Stimulated activated CD4-positive, alpha-beta T cell treated with anti-CD3 and anti-CD28 coated beads, Interleukin-4, amount 100 ng/mL, for 4 hours (primary cell): ENCODE measurements at regions not wholly inside any gene's neighbourhood (a gene's known extent, or its start where the extent isn't known, plus 50 kb on each side); places are given as distances from the start of the nearest gene placed in this dataset.
"Not testable (repeated sequence)": the region's sequence is repeated elsewhere in the genome, so short reads cannot be mapped to it uniquely, and the experiment has no call there.

ENCODE experiments used
- DNase-seq, 2 experiments: peaks; one replicate each; pipeline ENCODE4 v3.0.0-alpha.2; 2020

DNA sequence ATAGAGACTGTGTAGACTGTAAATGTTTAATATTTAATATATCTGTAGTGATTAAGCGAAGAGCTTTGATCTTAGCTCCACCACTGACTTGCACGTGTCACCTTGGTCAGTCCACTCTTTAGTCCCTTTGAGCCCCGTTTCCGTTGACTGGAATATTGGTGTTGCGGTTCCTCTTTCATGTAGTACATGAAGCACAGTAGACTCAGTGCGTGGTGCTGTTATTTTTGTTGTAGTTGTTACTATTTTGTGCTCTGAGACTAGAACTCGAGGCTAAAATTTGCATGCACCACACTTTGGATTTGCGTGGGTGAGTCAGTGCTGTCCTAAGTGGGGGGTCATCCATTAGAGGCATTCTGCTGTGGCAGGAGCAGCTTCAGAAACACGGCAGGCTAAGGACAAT lies 291.4 kb downstream of the QKI start:
- no peak for DNase-seq

- no peak for DNase-seq
Observed at GRCh38 chr6:163702736-163703135, 288.2 kb downstream of the QKI start.

DNA sequence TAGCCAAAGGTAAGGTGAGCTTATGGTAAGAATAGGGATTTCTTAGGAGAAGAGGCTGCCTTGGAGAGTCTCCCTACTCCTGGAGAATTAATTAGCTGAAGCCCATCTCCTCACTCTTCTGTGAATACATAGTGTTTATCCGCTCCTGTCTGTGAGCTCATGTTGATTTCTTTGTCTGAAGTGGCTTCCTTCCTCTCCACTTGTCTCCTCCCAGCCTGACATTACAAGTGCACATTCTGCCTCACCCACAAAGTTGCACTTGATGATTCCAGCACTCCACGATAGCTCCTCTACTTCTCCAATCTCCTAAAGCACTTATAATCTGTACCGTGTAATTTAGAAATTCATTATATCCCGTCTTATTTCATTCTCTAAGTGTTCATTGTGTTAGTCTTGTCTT lies 287.2 kb downstream of the QKI start:
- DNase-seq = no peak

- DNase-seq = no peak
Observed at GRCh38 chr6:163698086-163698485, 283.6 kb downstream of the QKI start.

GRCh38 chr6:163696311-163696710 lies 281.8 kb downstream of the QKI start:
- not testable (repeated sequence) for DNase-seq

GRCh38 chr6:163695414-163695864 lies 280.9 kb downstream of the QKI start:
- DNase-seq = no peak

GRCh38 chr6:163694988-163695398 lies 280.5 kb downstream of the QKI start:
- no peak for DNase-seq

GRCh38 chr6:163694072-163694471 lies 279.6 kb downstream of the QKI start:
- DNase-seq = no peak

DNA sequence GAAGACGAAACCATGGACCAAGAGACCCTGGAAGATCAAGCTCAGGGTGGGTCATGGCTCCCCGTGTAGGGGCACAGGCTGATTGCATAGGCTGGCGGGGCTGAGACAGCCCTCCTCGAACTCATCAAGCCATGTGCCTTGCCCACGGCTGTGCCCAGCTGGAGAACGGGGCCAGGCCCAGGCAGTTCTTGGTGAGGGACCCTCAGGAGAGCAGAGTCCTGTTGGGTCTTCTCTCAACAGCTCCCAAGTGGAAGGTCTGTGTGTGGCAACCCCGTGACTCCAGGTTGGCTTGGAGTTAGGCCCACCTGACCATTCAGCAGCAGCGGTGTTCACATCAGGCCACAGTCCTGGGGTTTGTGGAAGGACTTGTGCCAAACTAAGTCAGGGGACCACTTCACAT lies 276.5 kb downstream of the QKI start:
- DNase-seq = no peak

- DNase-seq = no peak
Observed at GRCh38 chr6:163688739-163689362, 274.3 kb downstream of the QKI start.

DNA sequence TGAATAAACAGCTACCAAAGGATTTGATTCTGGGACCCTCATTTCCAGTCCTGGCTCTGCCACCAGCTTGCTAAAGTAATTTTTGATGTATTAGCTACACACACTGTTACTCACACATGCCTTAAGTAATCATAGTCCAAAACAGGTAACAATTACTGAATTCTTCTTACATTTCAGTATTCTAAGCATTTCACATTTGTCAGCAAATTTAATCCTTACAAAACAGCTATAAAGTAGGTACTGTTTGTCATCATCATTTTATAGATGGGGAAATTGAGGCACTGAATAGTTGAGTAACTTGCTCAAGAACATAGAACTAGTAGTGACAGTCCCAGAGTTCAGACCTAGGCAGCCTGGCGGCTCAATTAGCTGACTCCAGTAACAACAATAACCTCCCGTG lies 272.6 kb downstream of the QKI start:
- DNase-seq = no peak

DNA sequence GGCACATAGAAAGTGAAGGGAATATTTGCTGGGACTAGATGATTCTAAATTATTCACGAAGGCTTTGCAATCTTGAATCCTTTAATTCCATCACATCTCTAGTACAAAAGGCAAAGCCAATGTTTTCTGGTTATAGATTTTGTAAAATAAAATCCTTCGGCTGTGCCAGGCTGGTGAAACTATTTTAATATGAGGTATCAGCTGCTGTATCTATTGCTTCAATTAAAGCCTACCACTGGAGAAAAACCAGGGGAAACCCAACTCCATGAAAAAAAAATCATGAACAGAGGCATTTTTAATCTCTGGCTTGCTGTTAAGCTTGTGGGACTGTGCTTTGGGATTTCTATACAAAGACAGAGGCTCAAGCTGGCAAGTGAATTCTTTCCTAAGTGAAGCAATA lies 271.8 kb downstream of the QKI start:
- DNase-seq = no peak

GRCh38 chr6:163683105-163683622 lies 268.6 kb downstream of the QKI start:
- DNase-seq = no peak

DNA sequence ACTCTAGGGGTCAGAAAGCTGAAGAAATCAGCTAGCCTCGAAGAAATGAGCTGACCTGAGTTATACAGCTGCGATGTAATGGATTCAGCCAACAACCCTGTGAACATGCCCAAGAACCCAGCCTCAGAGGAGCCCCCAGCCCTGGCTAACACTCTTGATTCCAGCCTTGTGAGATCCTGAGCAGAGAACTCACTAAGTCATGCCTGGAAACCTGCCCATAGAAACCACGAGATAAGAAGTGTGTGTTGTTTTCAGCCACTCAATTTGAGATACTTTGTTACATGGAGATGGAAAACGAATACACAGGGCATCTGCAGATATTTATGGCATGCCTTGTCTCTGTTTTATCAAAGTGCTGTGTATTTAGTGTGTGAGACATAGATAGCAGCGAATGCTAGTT lies 265.2 kb downstream of the QKI start:
- no peak for DNase-seq

GRCh38 chr6:163679012-163679660 lies 264.6 kb downstream of the QKI start:
- no peak for DNase-seq

GRCh38 chr6:163675611-163676010 lies 261.1 kb downstream of the QKI start:
- no peak for DNase-seq

DNA sequence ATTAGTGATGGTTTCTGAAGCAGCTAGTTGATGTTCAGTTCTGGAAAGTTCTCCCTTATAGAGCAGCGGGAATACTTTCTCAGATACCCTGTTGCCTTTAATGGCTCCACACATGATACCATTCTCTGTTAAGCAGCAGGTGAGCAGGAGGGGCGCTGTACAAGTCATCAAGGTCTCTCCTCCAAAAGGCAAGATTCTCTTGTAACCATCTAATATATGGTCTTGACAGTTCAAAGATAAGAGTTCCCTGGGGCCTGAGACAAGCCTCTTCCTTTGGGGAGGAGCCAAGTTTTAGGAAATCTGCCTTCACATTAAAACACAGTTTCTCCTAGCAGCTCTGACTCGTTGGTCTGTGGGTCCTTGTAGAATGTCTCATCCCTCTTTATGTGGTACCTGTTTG lies 258.2 kb downstream of the QKI start:
- no peak for DNase-seq

- no peak for DNase-seq
Observed at GRCh38 chr6:163671791-163672190, 257.3 kb downstream of the QKI start.

GRCh38 chr6:163671355-163671754 lies 256.8 kb downstream of the QKI start:
- DNase-seq = no peak

GRCh38 chr6:163670336-163670735 lies 255.8 kb downstream of the QKI start:
- DNase-seq = no peak

GRCh38 chr6:163668061-163668426 lies 253.5 kb downstream of the QKI start:
- no peak for DNase-seq

GRCh38 chr6:163667372-163668060 lies 253.0 kb downstream of the QKI start:
- DNase-seq = no peak

DNA sequence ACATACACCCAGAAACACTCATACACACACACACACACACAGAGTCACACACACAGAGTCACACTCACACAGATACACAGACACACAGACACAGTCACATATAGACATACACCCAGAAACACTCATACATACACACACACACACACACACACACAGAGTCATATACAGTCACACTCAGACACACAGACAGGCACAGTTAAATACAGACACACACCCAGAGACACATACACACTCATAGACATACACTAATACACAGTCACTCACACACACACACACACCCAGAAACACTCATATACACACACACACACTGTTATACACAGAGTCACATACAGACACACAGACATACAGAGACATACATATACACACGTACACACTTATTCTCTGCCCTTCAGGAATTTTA lies 250.9 kb downstream of the QKI start:
- no peak for DNase-seq

GRCh38 chr6:163663575-163663974 lies 249.1 kb downstream of the QKI start:
- no peak for DNase-seq
